Activated CD8-positive, alpha-beta T cell treated with anti-CD3 and anti-CD28 coated beads for 36 hours (primary cell): ENCODE measurements at regions not wholly inside any gene's neighbourhood (a gene's known extent, or its start where the extent isn't known, plus 50 kb on each side); places are given as distances from the start of the nearest gene placed in this dataset.

Experiments
- ATAC-seq: fragments of 200-7000 bp; cut with Tn5 transposase; one replicate; pipeline ENCODE4 v1.10.0; 2021; ENCODE audit warnings: mild to moderate bottlenecking, moderate library complexity
- CTCF ChIA-PET: fragments of 350-600 bp; sonication (Branson Sonifier 250); formaldehyde crosslinking; loops from one replicate; lab custom pipeline; 2021; ENCODE audit warnings: antibody characterized with exemption; lab: Charles Lee
- POLR2A ChIA-PET: fragments of 350-600 bp; sonication (Branson Sonifier 250); formaldehyde crosslinking; loops from one replicate; lab custom pipeline; 2021; ENCODE audit warnings: antibody characterized with exemption; lab: Charles Lee
- DNase-seq: peaks from one replicate; pipeline ENCODE4 v3.0.0-alpha.2; 2020
- H3K27ac Mint-ChIP-seq: one replicate; pipeline ENCODE4 v1.8.0; 2021; ENCODE audit warnings: mild to moderate bottlenecking, mixed read lengths
- H3K27me3 Mint-ChIP-seq: one replicate; pipeline ENCODE4 v1.8.0; 2021; ENCODE audit warnings: mixed read lengths
- H3K36me3 Mint-ChIP-seq: one replicate; pipeline ENCODE4 v1.8.0; 2021; ENCODE audit warnings: low read depth, mixed read lengths
- H3K4me1 Mint-ChIP-seq: one replicate; pipeline ENCODE4 v1.8.0; 2021; ENCODE audit warnings: low read depth, mixed read lengths
- H3K4me3 Mint-ChIP-seq: one replicate; pipeline ENCODE4 v1.8.0; 2021; ENCODE audit warnings: mild to moderate bottlenecking, moderate library complexity, mixed read lengths
- H3K9me3 Mint-ChIP-seq: one replicate; pipeline ENCODE4 v1.8.0; 2021; ENCODE audit warnings: mixed read lengths
- intact Hi-C: fragments of 100-400 bp; cut with micrococcal nuclease; formaldehyde crosslinking; loops from one replicate; pipeline ENCODE4 v1.10.0; 2022
- TF ChIP-seq, protein P1 (sequence below): fragments of 200-600 bp; IDR thresholded peaks from one replicate; pipeline ENCODE4 v1.8.0; 2022; ENCODE audit warnings: antibody characterized with exemption, mild to moderate bottlenecking

DNA sequence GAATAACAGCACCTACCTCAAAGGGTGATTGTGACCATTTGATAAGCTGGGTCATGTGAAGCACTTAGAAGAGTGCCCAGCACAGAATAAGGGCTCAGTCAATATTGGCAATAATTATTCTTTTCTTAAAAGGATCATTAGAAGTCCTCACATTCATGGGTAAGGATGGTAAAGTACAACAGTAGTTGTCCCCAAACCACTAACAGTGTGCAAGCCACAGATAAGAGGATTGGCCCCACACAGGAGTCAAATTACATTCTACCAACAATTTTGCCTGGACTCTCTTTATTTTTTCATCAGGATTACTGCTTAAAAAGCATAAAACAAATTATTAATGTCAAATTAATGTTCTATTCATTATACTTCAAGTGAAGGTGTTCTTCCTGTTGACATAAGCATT, 271.5 kb upstream of the PDGFD start:
- TF ChIP-seq, protein P1, sequence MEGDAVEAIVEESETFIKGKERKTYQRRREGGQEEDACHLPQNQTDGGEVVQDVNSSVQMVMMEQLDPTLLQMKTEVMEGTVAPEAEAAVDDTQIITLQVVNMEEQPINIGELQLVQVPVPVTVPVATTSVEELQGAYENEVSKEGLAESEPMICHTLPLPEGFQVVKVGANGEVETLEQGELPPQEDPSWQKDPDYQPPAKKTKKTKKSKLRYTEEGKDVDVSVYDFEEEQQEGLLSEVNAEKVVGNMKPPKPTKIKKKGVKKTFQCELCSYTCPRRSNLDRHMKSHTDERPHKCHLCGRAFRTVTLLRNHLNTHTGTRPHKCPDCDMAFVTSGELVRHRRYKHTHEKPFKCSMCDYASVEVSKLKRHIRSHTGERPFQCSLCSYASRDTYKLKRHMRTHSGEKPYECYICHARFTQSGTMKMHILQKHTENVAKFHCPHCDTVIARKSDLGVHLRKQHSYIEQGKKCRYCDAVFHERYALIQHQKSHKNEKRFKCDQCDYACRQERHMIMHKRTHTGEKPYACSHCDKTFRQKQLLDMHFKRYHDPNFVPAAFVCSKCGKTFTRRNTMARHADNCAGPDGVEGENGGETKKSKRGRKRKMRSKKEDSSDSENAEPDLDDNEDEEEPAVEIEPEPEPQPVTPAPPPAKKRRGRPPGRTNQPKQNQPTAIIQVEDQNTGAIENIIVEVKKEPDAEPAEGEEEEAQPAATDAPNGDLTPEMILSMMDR, result no peak

DNA sequence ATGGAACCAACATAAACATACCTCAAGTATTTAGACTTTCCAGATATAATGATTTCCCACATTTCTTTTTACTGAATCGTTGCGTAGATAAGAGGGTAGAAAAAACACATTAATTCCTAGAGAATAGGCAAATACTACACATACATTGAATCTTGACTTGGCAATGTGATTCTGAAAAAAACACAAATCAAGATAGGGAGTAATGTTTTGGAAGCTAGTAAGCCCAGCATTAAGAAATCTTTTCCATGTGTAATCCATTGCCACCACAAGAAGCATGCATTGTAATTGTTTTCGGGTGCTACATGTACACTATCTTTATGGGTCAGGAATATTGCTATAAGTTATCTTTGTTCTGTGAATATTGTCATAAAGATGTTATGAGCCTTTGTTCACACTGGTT, 269.8 kb upstream of the PDGFD start:
- ATAC-seq (no peak), DNase-seq (no peak)
- intact Hi-C loops, result no loop called here
- Mint-ChIP-seq H3K36me3 (no peaks in the 10 kb centered on the region), H3K4me3 (no peak overlapping the region), H3K9me3 (no peaks in the 10 kb centered on the region), H3K27me3 (no peaks in the 10 kb centered on the region), H3K4me1 (no peaks in the 10 kb centered on the region), H3K27ac (no peak overlapping the region)
- POLR2A ChIA-PET, result no interaction called here
- CTCF ChIA-PET, result no interaction called here
- TF ChIP-seq, protein P1, result no peak

More for the DNA sequence above, 271.5 kb upstream of the PDGFD start:
- Mint-ChIP-seq H3K36me3 (no peaks in the 10 kb centered on the region), H3K27me3 (no peaks in the 10 kb centered on the region), H3K4me3 (no peak overlapping the region), H3K27ac (no peak overlapping the region), H3K9me3 (no peaks in the 10 kb centered on the region), H3K4me1 (no peaks in the 10 kb centered on the region)
- DNase-seq (no peak), ATAC-seq (no peak)
- intact Hi-C loops, result no loop called here
- ChIA-PET CTCF (no interaction called here), POLR2A (no interaction called here)

DNA sequence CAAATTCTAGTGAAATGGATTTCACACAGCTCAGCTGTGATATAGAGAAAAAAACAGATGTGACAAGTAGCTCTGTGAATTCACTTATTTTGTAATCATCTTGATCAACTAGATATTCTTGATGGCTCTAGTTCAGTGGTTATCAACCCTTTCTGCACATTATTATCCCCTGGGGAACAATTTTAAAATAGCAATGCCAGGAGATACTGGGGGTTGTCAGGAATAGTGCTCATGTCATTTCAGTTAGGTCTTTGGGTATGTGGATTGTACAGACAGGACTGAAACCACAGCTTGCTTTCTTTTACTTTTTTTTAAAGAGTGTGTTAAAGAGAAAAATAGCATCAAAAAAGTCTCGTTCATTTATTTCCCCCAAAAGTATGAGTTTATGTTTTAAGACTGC, 269.0 kb upstream of the PDGFD start:
- Mint-ChIP-seq H3K4me1 (no peaks in the 10 kb centered on the region), H3K9me3 (no peaks in the 10 kb centered on the region), H3K4me3 (no peak overlapping the region), H3K27me3 (no peaks in the 10 kb centered on the region), H3K36me3 (no peaks in the 10 kb centered on the region), H3K27ac (no peak overlapping the region)
- ATAC-seq, result no peak
- no peak for DNase-seq
- TF ChIP-seq, protein P1, result no peak
- ChIA-PET CTCF (interaction anchor here (0.5 kb wide), 1 partner anchor 15 kb away, joined by 3 read pairs; no protein-coding TSS in a partner anchor), POLR2A (no interaction called here)
- intact Hi-C loops, result no loop called here

DNA sequence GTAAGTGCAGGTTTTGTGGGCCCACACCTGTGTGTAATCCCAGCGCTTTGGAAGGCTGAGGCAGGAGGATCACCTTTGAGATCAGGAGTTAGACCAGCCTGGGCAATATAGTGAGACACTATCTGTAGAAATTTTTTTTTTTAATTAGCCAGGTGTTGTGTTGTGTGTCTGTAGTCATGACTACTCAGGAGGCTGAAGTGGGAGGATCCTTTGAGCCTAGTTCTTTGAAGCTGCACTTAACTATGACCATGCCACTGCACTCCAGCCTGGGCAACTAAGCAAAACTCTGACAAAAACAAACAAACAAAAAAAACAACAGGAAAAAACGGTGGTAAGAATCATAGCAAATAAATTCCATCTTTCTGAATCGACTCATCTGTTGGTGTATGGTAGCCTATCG, 268.6 kb upstream of the PDGFD start:
- no peaks in the 10 kb centered on the region for H3K4me1 Mint-ChIP-seq
- POLR2A ChIA-PET, result no interaction called here
- H3K36me3 Mint-ChIP-seq, result no peaks in the 10 kb centered on the region
- H3K9me3 Mint-ChIP-seq, result no peaks in the 10 kb centered on the region
- no peaks in the 10 kb centered on the region for H3K27me3 Mint-ChIP-seq
- CTCF ChIA-PET, result interaction anchor here (0.5 kb wide), 1 partner anchor 14 kb away, joined by 3 read pairs; no protein-coding TSS in a partner anchor
- no peak overlapping the region for H3K27ac Mint-ChIP-seq
- H3K4me3 Mint-ChIP-seq, result no peak overlapping the region
- TF ChIP-seq, protein P1, result no peak
- ATAC-seq (no peak), DNase-seq (no peak)
- intact Hi-C loops, result no loop called here

DNA sequence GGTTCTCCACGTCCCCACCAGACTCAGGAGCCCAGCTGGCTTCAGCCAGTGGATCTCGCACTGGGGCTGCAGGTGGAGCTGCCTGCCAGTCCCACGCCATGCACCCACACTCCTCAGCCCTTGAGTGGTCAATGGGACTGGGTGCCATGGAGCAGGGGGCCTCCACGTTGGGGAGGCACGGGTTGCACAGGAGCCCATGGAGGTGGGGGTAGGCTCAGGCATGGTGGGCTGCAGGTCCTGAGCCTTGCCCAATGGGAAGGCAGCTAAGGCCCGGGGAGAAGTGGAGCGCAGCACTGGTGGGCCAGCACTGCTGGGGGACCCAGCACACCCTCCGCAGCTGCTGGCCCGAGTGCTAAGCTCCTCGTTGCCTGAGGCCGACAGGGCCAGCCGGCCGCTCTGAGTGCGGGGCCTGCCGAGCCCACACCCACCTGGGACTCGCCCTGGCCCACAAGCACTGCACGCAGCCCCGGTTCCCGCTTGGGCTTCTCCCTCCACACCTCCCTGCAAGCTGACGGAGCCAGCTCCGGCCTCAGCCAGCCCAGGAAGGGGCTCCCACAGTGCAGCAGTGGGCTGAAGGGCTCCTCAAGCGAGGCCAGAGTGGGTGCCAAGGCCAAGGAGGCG, 258.5 kb upstream of the PDGFD start:
- Mint-ChIP-seq H3K27ac (no peak overlapping the region), H3K9me3 (no peaks in the 10 kb centered on the region), H3K27me3 (no peaks in the 10 kb centered on the region), H3K4me3 (no peak overlapping the region), H3K4me1 (no peaks in the 10 kb centered on the region), H3K36me3 (no peaks in the 10 kb centered on the region)
- POLR2A ChIA-PET, result no interaction called here
- intact Hi-C loops, result no loop called here
- DNase-seq (no peak), ATAC-seq (no peak)
- TF ChIP-seq, protein P1, result no peak
- CTCF ChIA-PET, result no interaction called here
